ENCODE measurements at regions not wholly inside any gene's neighbourhood (a gene's known extent, or its start where the extent isn't known, plus 50 kb on each side); places are given as distances from the start of the nearest gene placed in this dataset.

DNA sequence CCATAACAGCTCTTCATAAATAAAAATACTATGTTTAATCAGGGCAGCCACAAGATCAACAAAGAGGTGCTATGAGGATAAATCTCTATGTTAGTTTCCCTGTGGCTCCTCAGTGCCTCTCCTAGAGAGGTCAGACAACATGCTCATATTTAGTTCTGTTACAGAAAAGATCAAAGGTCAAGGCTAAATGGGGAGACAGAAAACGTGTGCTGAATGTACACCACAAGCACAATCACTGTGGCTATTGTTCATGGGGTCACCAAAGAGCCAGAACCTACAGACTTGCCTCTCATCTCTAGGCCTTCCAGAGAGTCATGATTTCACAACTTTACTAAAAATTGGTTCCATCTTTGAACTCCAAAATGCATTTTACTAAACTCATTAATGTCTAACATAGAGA is 409.8 kb downstream of the HACE1 start:
- no peak for FAIRE-seq
- no peak overlapping the region for H2AFZ ChIP-seq (ENCODE audit: low read depth, low read length)
- H3K9ac ChIP-seq (ENCODE audit: insufficient read depth in 1 of 2, low read depth in 2 of 2, low read length in 2 of 2): no peak overlapping the region
- no peak for DNase-seq (ENCODE audit: extremely low read depth in 1 of 4, low spot score in 3 of 4)
- H3K27me3 ChIP-seq (ENCODE audit: control insufficient read depth in 2 of 2, insufficient read depth in 2 of 2, low read length in 2 of 2): no peaks in the 10 kb centered on the region
- WGBS (ENCODE audit: insufficient coverage, low coverage, missing lambda C conversion rate): 0% methylated on average over 1 of the region's 1 CpG
- ChIA-PET CTCF (ENCODE audit: low intra/inter-chr PET ratio) (no interaction called here), POLR2A (no interaction called here)
- H3K36me3 ChIP-seq (ENCODE audit: control insufficient read depth, insufficient read depth, low read length): no peaks in the 10 kb centered on the region
- H3K4me3 ChIP-seq: no peak overlapping the region
- H3K9me1 ChIP-seq (ENCODE audit: control insufficient read depth, insufficient read depth, low read length): no peaks in the 10 kb centered on the region
- H3K27ac ChIP-seq (ENCODE audit: extremely low read depth, low read depth, low read length): no peak overlapping the region
- no peaks in the 10 kb centered on the region for H4K20me1 ChIP-seq (replicated peaks; ENCODE audit: control insufficient read depth, insufficient read depth, low read length)
- intact Hi-C loops (cut with micrococcal nuclease): no loop called here
- ATAC-seq: no peak
- no peaks in the 10 kb centered on the region for H3K79me2 ChIP-seq (ENCODE audit: control insufficient read depth, insufficient read depth, low read length)
- no peaks in the 10 kb centered on the region for H3K9me3 ChIP-seq (replicated peaks; ENCODE audit: control insufficient read depth, insufficient read depth, low read depth, low read length)
- no TSS peak for BruUV-seq (replicated peaks)
- in situ Hi-C loops (cut with MboI): no loop called here
- H3K4me2 ChIP-seq (ENCODE audit: insufficient read depth, low read length): no peak overlapping the region
- TF ChIP-seq ZNF77 (CRISPR knock-in tag; IDR thresholded peaks at IDR 0.05) (no peak), CREM (IDR thresholded peaks at IDR 0.05; ENCODE audit: low read depth) (no peak), ZNF79 (CRISPR knock-in tag; IDR thresholded peaks at IDR 0.05; ENCODE audit: low read depth) (no peak), NR2C2 (CRISPR knock-in tag; IDR thresholded peaks at IDR 0.05) (no peak), NR2C2 (tag; IDR thresholded peaks at IDR 0.05) (no peak), LCOR (CRISPR knock-in tag; IDR thresholded peaks at IDR 0.05) (no peak), CBX3 (IDR thresholded peaks at IDR 0.05; ENCODE audit: borderline replicate concordance in 1 of 2, low read length in 2 of 2) (no peak), NFIC (IDR thresholded peaks at IDR 0.05) (no peak), HIVEP1 (CRISPR knock-in tag; IDR thresholded peaks at IDR 0.05) (no peak)
- TF ChIP-seq, protein P1, sequence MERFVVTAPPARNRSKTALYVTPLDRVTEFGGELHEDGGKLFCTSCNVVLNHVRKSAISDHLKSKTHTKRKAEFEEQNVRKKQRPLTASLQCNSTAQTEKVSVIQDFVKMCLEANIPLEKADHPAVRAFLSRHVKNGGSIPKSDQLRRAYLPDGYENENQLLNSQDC (CRISPR knock-in tag; IDR thresholded peaks at IDR 0.05): no peak
- H3K4me1 ChIP-seq (replicated peaks in 1 of 2; ENCODE audit: control insufficient read depth in 2 of 2, insufficient read depth in 2 of 2, low read length in 2 of 2): peaks cover 0 to 5% of the 10 kb centered on the region in 2 experiments; a peak in 2 of 5 replicates
